MM.1S (cell line): ENCODE measurements at regions not wholly inside any gene's neighbourhood (a gene's known extent, or its start where the extent isn't known, plus 50 kb on each side); places are given as distances from the start of the nearest gene placed in this dataset.

Source experiments
- EZH2 ChIP-seq: fragments of 300-600 bp; sonication (generic); optimal IDR thresholded peaks from 2 replicates; pipeline ENCODE3; 2017; ENCODE audit warnings: low read depth, mild to moderate bottlenecking, antibody characterized with exemption, low read length, mixed read lengths
- TF ChIP-seq, protein P1 (sequence below): fragments of 300-600 bp; sonication (generic); IDR thresholded peaks from 2 replicates; pipeline ENCODE4 v1.5.1; 2016; ENCODE audit warnings: antibody characterized with exemption, low read length, mixed read lengths

DNA sequence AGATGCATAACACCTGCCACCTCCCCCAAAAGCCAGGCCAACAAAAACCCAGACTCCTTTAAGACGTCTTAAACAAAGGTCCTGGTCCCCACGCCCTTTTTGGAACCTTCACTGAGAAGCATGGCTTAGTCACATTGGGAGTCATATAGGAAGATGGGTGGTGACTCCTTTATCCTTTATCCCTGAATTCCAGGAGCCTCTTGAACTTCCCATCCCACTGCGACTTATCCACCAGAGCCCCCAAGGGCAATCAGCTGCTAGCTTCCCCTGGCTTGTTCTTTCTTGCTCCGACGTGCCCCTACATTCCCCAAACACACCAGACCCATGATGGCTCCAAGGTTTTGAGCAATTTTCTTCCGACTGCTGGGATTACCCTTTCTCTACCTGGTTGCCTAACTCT, 567.0 kb upstream of the CADM1 start:
- TF ChIP-seq, protein P1, sequence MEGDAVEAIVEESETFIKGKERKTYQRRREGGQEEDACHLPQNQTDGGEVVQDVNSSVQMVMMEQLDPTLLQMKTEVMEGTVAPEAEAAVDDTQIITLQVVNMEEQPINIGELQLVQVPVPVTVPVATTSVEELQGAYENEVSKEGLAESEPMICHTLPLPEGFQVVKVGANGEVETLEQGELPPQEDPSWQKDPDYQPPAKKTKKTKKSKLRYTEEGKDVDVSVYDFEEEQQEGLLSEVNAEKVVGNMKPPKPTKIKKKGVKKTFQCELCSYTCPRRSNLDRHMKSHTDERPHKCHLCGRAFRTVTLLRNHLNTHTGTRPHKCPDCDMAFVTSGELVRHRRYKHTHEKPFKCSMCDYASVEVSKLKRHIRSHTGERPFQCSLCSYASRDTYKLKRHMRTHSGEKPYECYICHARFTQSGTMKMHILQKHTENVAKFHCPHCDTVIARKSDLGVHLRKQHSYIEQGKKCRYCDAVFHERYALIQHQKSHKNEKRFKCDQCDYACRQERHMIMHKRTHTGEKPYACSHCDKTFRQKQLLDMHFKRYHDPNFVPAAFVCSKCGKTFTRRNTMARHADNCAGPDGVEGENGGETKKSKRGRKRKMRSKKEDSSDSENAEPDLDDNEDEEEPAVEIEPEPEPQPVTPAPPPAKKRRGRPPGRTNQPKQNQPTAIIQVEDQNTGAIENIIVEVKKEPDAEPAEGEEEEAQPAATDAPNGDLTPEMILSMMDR = no peak
- TF ChIP-seq EZH2 = no peak
